ENCODE measurements at regions not wholly inside any gene's neighbourhood (a gene's known extent, or its start where the extent isn't known, plus 50 kb on each side); places are given as distances from the start of the nearest gene placed in this dataset.

GRCh38 chr16:86814256-86814655 lies 235.9 kb downstream of the FOXL1 start:
- CTCF ChIA-PET = no interaction called here
- Histone ChIP-seq H3K36me3 (ENCODE audit: insufficient read depth, low read length) (no peaks in the 10 kb centered on the region), H3K4me1 (ENCODE audit: insufficient read depth, low read length) (no peaks in the 10 kb centered on the region), H3K4me3 (ENCODE audit: low read length) (no peak overlapping the region), H3K27ac (ENCODE audit: low read depth, low read length) (no peak overlapping the region), H3K27me3 (ENCODE audit: insufficient read depth, low read length, poor library complexity, severe bottlenecking) (no peaks in the 10 kb centered on the region), H3K9me3 (ENCODE audit: low read length) (no peaks in the 10 kb centered on the region)
- no peaks in the 10 kb centered on the region for H3K4me1 Mint-ChIP-seq
- no peak overlapping the region for H3K4me3 Mint-ChIP-seq
- H3K9me3 Mint-ChIP-seq = peaks cover 0 to 2% (median 0%) of the 10 kb centered on the region in 5 donors
- POLR2A ChIA-PET = no interaction called here
- H3K27me3 Mint-ChIP-seq = peaks cover 2 to 8% of the 10 kb centered on the region in 2 donors
- H3K27ac Mint-ChIP-seq = no peak overlapping the region
- no peak for DNase-seq
- no peaks in the 10 kb centered on the region for H3K36me3 Mint-ChIP-seq

- no peaks in the 10 kb centered on the region for H3K4me1 Mint-ChIP-seq
- H3K27me3 Mint-ChIP-seq = peaks cover 0 to 4% of the 10 kb centered on the region in 2 donors
- no peak overlapping the region for H3K4me3 Mint-ChIP-seq
- Histone ChIP-seq H3K4me1 (ENCODE audit: insufficient read depth, low read length) (no peaks in the 10 kb centered on the region), H3K4me3 (ENCODE audit: low read length) (no peak overlapping the region), H3K27me3 (ENCODE audit: insufficient read depth, low read length, poor library complexity, severe bottlenecking) (no peaks in the 10 kb centered on the region), H3K9me3 (ENCODE audit: low read length) (no peaks in the 10 kb centered on the region), H3K27ac (ENCODE audit: low read depth, low read length) (no peak overlapping the region), H3K36me3 (ENCODE audit: insufficient read depth, low read length) (no peaks in the 10 kb centered on the region)
- no peaks in the 10 kb centered on the region for H3K36me3 Mint-ChIP-seq
- ChIA-PET CTCF (no interaction called here), POLR2A (no interaction called here)
- peaks cover 0 to 2% (median 0%) of the 10 kb centered on the region in 5 donors for H3K9me3 Mint-ChIP-seq
- H3K27ac Mint-ChIP-seq = no peak overlapping the region
- DNase-seq = no peak
These were observed 238.7 kb downstream of the FOXL1 start for GRCh38 chr16:86816930-86817625.

GRCh38 chr16:86818671-86819532 lies 240.6 kb downstream of the FOXL1 start:
- no peaks in the 10 kb centered on the region for H3K4me1 Mint-ChIP-seq
- H3K27me3 Mint-ChIP-seq = peaks cover 6 to 15% of the 10 kb centered on the region in 2 donors
- H3K27ac ChIP-seq (ENCODE audit: low read depth, low read length) = no peak overlapping the region
- no peak for DNase-seq
- no peaks in the 10 kb centered on the region for H3K27me3 ChIP-seq (ENCODE audit: insufficient read depth, low read length, poor library complexity, severe bottlenecking)
- no peak overlapping the region for H3K27ac Mint-ChIP-seq
- no peaks in the 10 kb centered on the region for H3K4me1 ChIP-seq (ENCODE audit: insufficient read depth, low read length)
- no peak overlapping the region for H3K4me3 ChIP-seq (ENCODE audit: low read length)
- peaks cover 0 to 2% (median 0%) of the 10 kb centered on the region in 5 donors for H3K9me3 Mint-ChIP-seq
- no peaks in the 10 kb centered on the region for H3K36me3 ChIP-seq (ENCODE audit: insufficient read depth, low read length)
- POLR2A ChIA-PET = no interaction called here
- no peaks in the 10 kb centered on the region for H3K9me3 ChIP-seq (ENCODE audit: low read length)
- CTCF ChIA-PET = no interaction called here
- no peaks in the 10 kb centered on the region for H3K36me3 Mint-ChIP-seq
- no peak overlapping the region for H3K4me3 Mint-ChIP-seq

GRCh38 chr16:86819533-86819892 lies 241.2 kb downstream of the FOXL1 start:
- Mint-ChIP-seq H3K4me3 (no peak overlapping the region), H3K9me3 (peaks cover 0 to 2% (median 0%) of the 10 kb centered on the region in 5 donors), H3K36me3 (no peaks in the 10 kb centered on the region), H3K4me1 (no peaks in the 10 kb centered on the region), H3K27ac (no peak overlapping the region), H3K27me3 (peaks cover 6 to 15% of the 10 kb centered on the region in 2 donors)
- H3K9me3 ChIP-seq (ENCODE audit: low read length) = no peaks in the 10 kb centered on the region
- no peak overlapping the region for H3K27ac ChIP-seq (ENCODE audit: low read depth, low read length)
- H3K36me3 ChIP-seq (ENCODE audit: insufficient read depth, low read length) = no peaks in the 10 kb centered on the region
- no peaks in the 10 kb centered on the region for H3K27me3 ChIP-seq (ENCODE audit: insufficient read depth, low read length, poor library complexity, severe bottlenecking)
- DNase-seq = no peak
- ChIA-PET POLR2A (no interaction called here), CTCF (no interaction called here)
- H3K4me3 ChIP-seq (ENCODE audit: low read length) = no peak overlapping the region
- H3K4me1 ChIP-seq (ENCODE audit: insufficient read depth, low read length) = no peaks in the 10 kb centered on the region

- Mint-ChIP-seq H3K9me3 (peaks cover 0 to 4% (median 0%) of the 10 kb centered on the region in 5 donors), H3K36me3 (no peaks in the 10 kb centered on the region), H3K27me3 (peaks cover 11 to 30% of the 10 kb centered on the region in 2 donors), H3K4me3 (no peak overlapping the region), H3K4me1 (no peaks in the 10 kb centered on the region), H3K27ac (no peak overlapping the region)
- ChIA-PET POLR2A (no interaction called here), CTCF (no interaction called here)
- H3K4me1 ChIP-seq (ENCODE audit: insufficient read depth, low read length) = no peaks in the 10 kb centered on the region
- DNase-seq = no peak
- no peaks in the 10 kb centered on the region for H3K9me3 ChIP-seq (ENCODE audit: low read length)
- no peaks in the 10 kb centered on the region for H3K36me3 ChIP-seq (ENCODE audit: insufficient read depth, low read length)
- no peaks in the 10 kb centered on the region for H3K27me3 ChIP-seq (ENCODE audit: insufficient read depth, low read length, poor library complexity, severe bottlenecking)
- no peak overlapping the region for H3K4me3 ChIP-seq (ENCODE audit: low read length)
- no peak overlapping the region for H3K27ac ChIP-seq (ENCODE audit: low read depth, low read length)
These were observed 243.5 kb downstream of the FOXL1 start for GRCh38 chr16:86821895-86822294.

GRCh38 chr16:86823125-86823524 lies 244.8 kb downstream of the FOXL1 start:
- no peaks in the 10 kb centered on the region for H3K36me3 Mint-ChIP-seq
- no peaks in the 10 kb centered on the region for H3K4me1 Mint-ChIP-seq
- Histone ChIP-seq H3K4me1 (ENCODE audit: insufficient read depth, low read length) (no peaks in the 10 kb centered on the region), H3K27me3 (ENCODE audit: insufficient read depth, low read length, poor library complexity, severe bottlenecking) (no peaks in the 10 kb centered on the region), H3K27ac (ENCODE audit: low read depth, low read length) (no peak overlapping the region), H3K9me3 (ENCODE audit: low read length) (no peaks in the 10 kb centered on the region), H3K4me3 (ENCODE audit: low read length) (no peak overlapping the region), H3K36me3 (ENCODE audit: insufficient read depth, low read length) (no peaks in the 10 kb centered on the region)
- POLR2A ChIA-PET = no interaction called here
- H3K4me3 Mint-ChIP-seq = no peak overlapping the region
- CTCF ChIA-PET = no interaction called here
- no peak for DNase-seq
- H3K27me3 Mint-ChIP-seq = peaks cover 11 to 36% of the 10 kb centered on the region in 2 donors
- peaks cover 0 to 4% (median 0%) of the 10 kb centered on the region in 5 donors for H3K9me3 Mint-ChIP-seq
- H3K27ac Mint-ChIP-seq = no peak overlapping the region

GRCh38 chr16:86823888-86824671 lies 245.7 kb downstream of the FOXL1 start:
- Histone ChIP-seq H3K4me3 (ENCODE audit: low read length) (no peak overlapping the region), H3K27ac (ENCODE audit: low read depth, low read length) (no peak overlapping the region), H3K27me3 (ENCODE audit: insufficient read depth, low read length, poor library complexity, severe bottlenecking) (no peaks in the 10 kb centered on the region), H3K4me1 (ENCODE audit: insufficient read depth, low read length) (no peaks in the 10 kb centered on the region), H3K36me3 (ENCODE audit: insufficient read depth, low read length) (no peaks in the 10 kb centered on the region), H3K9me3 (ENCODE audit: low read length) (no peaks in the 10 kb centered on the region)
- H3K36me3 Mint-ChIP-seq = no peaks in the 10 kb centered on the region
- no peak overlapping the region for H3K27ac Mint-ChIP-seq
- no peak overlapping the region for H3K4me3 Mint-ChIP-seq
- CTCF ChIA-PET = no interaction called here
- POLR2A ChIA-PET = no interaction called here
- no peaks in the 10 kb centered on the region for H3K4me1 Mint-ChIP-seq
- peaks cover 15 to 41% of the 10 kb centered on the region in 2 donors for H3K27me3 Mint-ChIP-seq
- no peak for DNase-seq
- H3K9me3 Mint-ChIP-seq = peaks cover 0 to 2% (median 0%) of the 10 kb centered on the region in 5 donors

GRCh38 chr16:86824751-86825296 lies 246.5 kb downstream of the FOXL1 start:
- no peak overlapping the region for H3K4me3 ChIP-seq (ENCODE audit: low read length)
- no peak overlapping the region for H3K27ac ChIP-seq (ENCODE audit: low read depth, low read length)
- H3K27me3 ChIP-seq (ENCODE audit: insufficient read depth, low read length, poor library complexity, severe bottlenecking) = no peaks in the 10 kb centered on the region
- H3K4me3 Mint-ChIP-seq = no peak overlapping the region
- CTCF ChIA-PET = no interaction called here
- no peaks in the 10 kb centered on the region for H3K9me3 ChIP-seq (ENCODE audit: low read length)
- H3K36me3 ChIP-seq (ENCODE audit: insufficient read depth, low read length) = no peaks in the 10 kb centered on the region
- peaks cover 0 to 2% (median 0%) of the 10 kb centered on the region in 5 donors for H3K9me3 Mint-ChIP-seq
- H3K27me3 Mint-ChIP-seq = peaks cover 12 to 49% of the 10 kb centered on the region in 2 donors
- no peaks in the 10 kb centered on the region for H3K4me1 ChIP-seq (ENCODE audit: insufficient read depth, low read length)
- H3K4me1 Mint-ChIP-seq = no peaks in the 10 kb centered on the region
- POLR2A ChIA-PET = no interaction called here
- H3K27ac Mint-ChIP-seq = no peak overlapping the region
- no peak for DNase-seq
- no peaks in the 10 kb centered on the region for H3K36me3 Mint-ChIP-seq
